ENCODE measurements at regions not wholly inside any gene's neighbourhood (a gene's known extent, or its start where the extent isn't known, plus 50 kb on each side); places are given as distances from the start of the nearest gene placed in this dataset.

DNA sequence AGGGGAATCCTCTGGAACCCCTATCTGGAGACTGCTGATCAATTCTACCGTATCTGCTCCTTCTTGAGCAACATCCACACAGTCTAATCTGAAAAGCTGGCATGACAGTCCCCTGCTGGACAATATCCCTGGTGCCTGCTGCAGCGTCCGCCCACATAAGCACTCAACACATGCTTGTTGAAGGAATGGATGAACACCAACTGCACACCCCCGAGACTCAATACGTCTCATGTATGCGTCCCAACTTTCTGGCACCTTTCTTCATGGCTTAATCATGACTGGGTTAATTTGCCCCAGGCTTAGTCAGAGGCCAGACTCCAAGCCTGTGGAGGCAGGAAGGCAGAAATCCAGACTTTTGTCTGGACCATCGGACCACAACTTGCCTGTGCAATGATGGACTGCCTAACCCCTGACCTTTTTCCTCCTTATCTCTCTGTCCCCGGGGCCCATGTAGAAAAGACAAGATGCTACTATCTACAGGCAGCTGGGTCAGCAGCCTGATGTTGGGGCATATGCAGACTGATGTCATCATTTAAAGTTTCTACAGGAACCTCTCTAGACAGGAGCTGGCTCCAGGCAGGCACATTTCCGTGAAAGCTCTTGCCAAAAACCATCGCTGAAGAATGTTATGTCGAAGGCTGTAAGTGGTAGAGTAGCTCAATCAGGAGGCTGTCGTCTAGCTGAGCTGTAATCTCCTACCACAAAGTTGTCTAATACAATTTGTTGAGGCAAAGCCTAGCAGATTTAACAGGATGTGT, 114.1 kb upstream of the TPM1 start:
- no peaks in the 10 kb centered on the region for H3K27me3 ChIP-seq
- DNase-seq (ENCODE audit: low spot score) = peak; percentile 73
- H3K4me3 ChIP-seq = no peak overlapping the region
- peaks cover 0 to 26% of the 10 kb centered on the region in 2 donors for H3K4me1 ChIP-seq
- no peaks in the 10 kb centered on the region for H3K9me3 ChIP-seq
- H3K27ac ChIP-seq = peak overlapping the region; percentile 23 to 47
- no peaks in the 10 kb centered on the region for H3K36me3 ChIP-seq
- peak in 1 of 2 donors; percentile 43 for TF ChIP-seq CTCF (IDR thresholded peaks at IDR 0.05)

- no peaks in the 10 kb centered on the region for H3K9me3 ChIP-seq
- no peak for DNase-seq (ENCODE audit: low spot score)
- H3K4me1 ChIP-seq = peaks cover 0 to 28% of the 10 kb centered on the region in 2 donors
- H3K4me3 ChIP-seq = no peak overlapping the region
- no peak for TF ChIP-seq CTCF (IDR thresholded peaks at IDR 0.05)
- no peaks in the 10 kb centered on the region for H3K36me3 ChIP-seq
- no peaks in the 10 kb centered on the region for H3K27me3 ChIP-seq
- H3K27ac ChIP-seq = peak overlapping the region; percentile 23 to 47
Observed at GRCh38 chr15:62929000-62929357, 113.6 kb upstream of the TPM1 start.

DNA sequence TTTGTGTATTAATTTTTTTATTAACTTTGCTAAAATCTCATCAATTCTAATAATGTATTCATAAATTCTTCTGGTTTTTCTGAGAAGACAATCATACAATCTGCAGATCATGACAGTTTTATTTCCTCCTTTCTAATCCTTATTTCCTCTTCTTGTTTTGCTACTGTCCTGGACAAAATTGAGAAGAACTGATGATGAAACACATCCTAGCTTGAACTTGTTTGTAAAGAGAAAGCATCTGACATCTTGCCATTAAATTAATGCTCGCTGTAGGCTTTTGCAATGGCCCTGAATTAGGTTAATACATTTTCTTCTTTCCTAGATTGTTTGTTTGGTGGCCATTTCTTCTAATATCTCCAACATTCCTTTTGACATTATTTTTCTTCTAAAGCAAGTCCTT, 110.9 kb upstream of the TPM1 start:
- Histone ChIP-seq H3K27me3 (no peaks in the 10 kb centered on the region), H3K27ac (no peak overlapping the region), H3K9me3 (no peaks in the 10 kb centered on the region), H3K36me3 (no peaks in the 10 kb centered on the region), H3K4me3 (no peak overlapping the region), H3K4me1 (peaks cover 0 to 46% of the 10 kb centered on the region in 2 donors)
- DNase-seq (ENCODE audit: low spot score) = no peak
- no peak for TF ChIP-seq CTCF (IDR thresholded peaks at IDR 0.05)

DNA sequence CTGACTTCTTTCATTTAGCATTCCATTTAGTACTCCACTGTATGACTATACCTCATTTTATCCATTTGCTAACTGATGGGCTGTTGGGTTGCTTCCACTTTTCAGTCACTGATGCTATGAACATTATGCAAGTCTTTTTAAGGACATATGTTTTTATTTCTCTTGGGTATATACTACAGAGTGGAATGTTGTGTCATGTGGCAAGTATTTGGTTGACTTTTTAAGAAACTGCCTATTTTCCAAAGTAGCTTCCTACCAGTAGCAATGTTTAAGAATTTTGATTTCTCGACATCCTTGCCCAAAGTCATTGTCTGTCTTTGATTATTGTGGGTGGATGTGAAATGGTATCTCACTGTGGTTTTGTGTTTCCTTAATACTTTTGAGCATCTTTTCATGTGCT, 110.1 kb upstream of the TPM1 start:
- Histone ChIP-seq H3K27ac (no peak overlapping the region), H3K27me3 (no peaks in the 10 kb centered on the region), H3K4me1 (peaks cover 0 to 46% of the 10 kb centered on the region in 2 donors), H3K36me3 (no peaks in the 10 kb centered on the region), H3K9me3 (no peaks in the 10 kb centered on the region), H3K4me3 (no peak overlapping the region)
- DNase-seq (ENCODE audit: low spot score) = no peak
- TF ChIP-seq CTCF (IDR thresholded peaks at IDR 0.05) = no peak

- no peak overlapping the region for H3K4me3 ChIP-seq
- no peak overlapping the region for H3K27ac ChIP-seq
- no peaks in the 10 kb centered on the region for H3K36me3 ChIP-seq
- no peak for TF ChIP-seq CTCF (IDR thresholded peaks at IDR 0.05)
- no peak for DNase-seq (ENCODE audit: low spot score)
- H3K9me3 ChIP-seq = no peaks in the 10 kb centered on the region
- H3K4me1 ChIP-seq = peaks cover 0 to 37% of the 10 kb centered on the region in 2 donors
- H3K27me3 ChIP-seq = no peaks in the 10 kb centered on the region
Observed at GRCh38 chr15:62933386-62933785, 109.2 kb upstream of the TPM1 start.

All from right atrium auricular region (tissue), 2 donors.